ENCODE measurements at regions not wholly inside any gene's neighbourhood (a gene's known extent, or its start where the extent isn't known, plus 50 kb on each side); places are given as distances from the start of the nearest gene placed in this dataset.

DNA sequence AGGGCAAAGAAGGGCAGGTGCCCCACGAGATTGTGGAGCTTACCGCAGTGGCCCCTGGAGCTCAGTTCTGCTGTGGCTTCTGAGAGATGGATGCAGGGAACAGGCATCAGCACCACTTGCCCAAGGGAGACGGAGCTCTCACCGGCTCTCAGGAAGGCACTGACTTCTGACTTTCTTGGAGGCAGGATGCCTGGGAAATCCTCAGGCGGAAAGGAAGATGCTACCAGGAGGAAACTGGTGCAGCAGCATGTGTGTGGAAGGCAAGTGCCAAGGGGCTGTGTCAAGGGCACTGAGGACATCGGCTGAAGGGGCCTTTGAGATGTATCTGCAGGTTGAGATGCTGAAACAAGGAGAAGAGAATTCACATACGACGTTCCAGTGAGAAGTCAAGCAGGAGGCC lies 64.0 kb downstream of the FOXA2 start:
- Mint-ChIP-seq H3K36me3 (ENCODE audit: insufficient read depth, unreplicated experiment) (peaks cover 18% of the 10 kb centered on the region), H3K4me1 (ENCODE audit: low read depth, unreplicated experiment) (peaks cover 40% of the 10 kb centered on the region)

DNA sequence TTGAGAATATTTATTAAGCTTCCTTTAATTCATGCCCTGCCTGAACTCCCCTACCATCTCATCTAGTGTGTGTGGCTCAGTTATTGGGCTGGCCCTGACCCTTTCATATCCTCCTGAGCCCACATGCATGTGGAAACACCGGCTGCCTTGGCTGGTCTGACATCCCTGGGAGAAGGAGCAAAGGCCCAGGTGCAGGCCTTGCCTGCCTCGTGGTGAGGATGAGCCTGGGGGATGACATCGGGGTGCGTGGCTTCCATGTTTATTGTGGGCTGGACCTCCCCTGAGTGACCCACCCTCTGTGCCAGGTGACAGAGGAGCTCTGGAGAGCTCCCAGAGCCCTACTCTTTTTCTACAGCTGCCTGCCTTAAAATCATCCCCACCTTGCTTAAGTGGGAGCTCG lies 69.1 kb downstream of the FOXA2 start:
- Histone ChIP-seq H3K4me3 (ENCODE audit: low read depth, low read length) (no peak overlapping the region), H3K9me3 (no peaks in the 10 kb centered on the region), H3K4me1 (peaks cover 58% of the 10 kb centered on the region), H3K36me3 (ENCODE audit: control insufficient read depth, insufficient read depth, low read length) (no peaks in the 10 kb centered on the region), H3K27me3 (replicated peaks; ENCODE audit: control insufficient read depth, insufficient read depth, low read length) (no peaks in the 10 kb centered on the region)
- Mint-ChIP-seq H3K4me1 (ENCODE audit: low read depth, unreplicated experiment) (peaks cover 54% of the 10 kb centered on the region), H3K36me3 (ENCODE audit: insufficient read depth, unreplicated experiment) (peaks cover 14% of the 10 kb centered on the region), H3K27ac (ENCODE audit: unreplicated experiment) (peak overlapping the region; percentile 43), H3K9me3 (ENCODE audit: unreplicated experiment) (peaks cover 10% of the 10 kb centered on the region), H3K27me3 (ENCODE audit: insufficient read depth, unreplicated experiment) (no peaks in the 10 kb centered on the region), H3K4me3 (ENCODE audit: unreplicated experiment) (no peak overlapping the region)
- intact Hi-C loops (cut with micrococcal nuclease; ENCODE audit: unreplicated experiment), result no loop called here
- CTCF ChIA-PET, result no interaction called here
- no peak for DNase-seq
- POLR2A ChIA-PET, result interaction anchor here (1.2 kb wide), 1 partner anchor 69 kb away, joined by 4 read pairs; the partner anchor contains the start of gene FOXA2
- no TSS peak for BruUV-seq (replicated peaks)
- TF ChIP-seq, protein P1, sequence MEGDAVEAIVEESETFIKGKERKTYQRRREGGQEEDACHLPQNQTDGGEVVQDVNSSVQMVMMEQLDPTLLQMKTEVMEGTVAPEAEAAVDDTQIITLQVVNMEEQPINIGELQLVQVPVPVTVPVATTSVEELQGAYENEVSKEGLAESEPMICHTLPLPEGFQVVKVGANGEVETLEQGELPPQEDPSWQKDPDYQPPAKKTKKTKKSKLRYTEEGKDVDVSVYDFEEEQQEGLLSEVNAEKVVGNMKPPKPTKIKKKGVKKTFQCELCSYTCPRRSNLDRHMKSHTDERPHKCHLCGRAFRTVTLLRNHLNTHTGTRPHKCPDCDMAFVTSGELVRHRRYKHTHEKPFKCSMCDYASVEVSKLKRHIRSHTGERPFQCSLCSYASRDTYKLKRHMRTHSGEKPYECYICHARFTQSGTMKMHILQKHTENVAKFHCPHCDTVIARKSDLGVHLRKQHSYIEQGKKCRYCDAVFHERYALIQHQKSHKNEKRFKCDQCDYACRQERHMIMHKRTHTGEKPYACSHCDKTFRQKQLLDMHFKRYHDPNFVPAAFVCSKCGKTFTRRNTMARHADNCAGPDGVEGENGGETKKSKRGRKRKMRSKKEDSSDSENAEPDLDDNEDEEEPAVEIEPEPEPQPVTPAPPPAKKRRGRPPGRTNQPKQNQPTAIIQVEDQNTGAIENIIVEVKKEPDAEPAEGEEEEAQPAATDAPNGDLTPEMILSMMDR (IDR thresholded peaks at IDR 0.05; ENCODE audit: insufficient read depth in 1 of 2, low read depth in 1 of 2, low read length in 1 of 2, severe bottlenecking in 1 of 2, unreplicated experiment in 1 of 2), result no peak

More for the DNA sequence above, 64.0 kb downstream of the FOXA2 start:
- Mint-ChIP-seq H3K4me3 (ENCODE audit: unreplicated experiment) (no peak overlapping the region), H3K27ac (ENCODE audit: unreplicated experiment) (peak overlapping the region; percentile 60), H3K9me3 (ENCODE audit: unreplicated experiment) (peaks cover 10% of the 10 kb centered on the region), H3K27me3 (ENCODE audit: insufficient read depth, unreplicated experiment) (no peaks in the 10 kb centered on the region)
- TF ChIP-seq, protein P1 (IDR thresholded peaks at IDR 0.05; ENCODE audit: insufficient read depth in 1 of 2, low read depth in 1 of 2, low read length in 1 of 2, severe bottlenecking in 1 of 2, unreplicated experiment in 1 of 2), result no peak
- Histone ChIP-seq H3K4me1 (peaks cover 48% of the 10 kb centered on the region), H3K27me3 (replicated peaks; ENCODE audit: control insufficient read depth, insufficient read depth, low read length) (no peaks in the 10 kb centered on the region), H3K4me3 (ENCODE audit: low read depth, low read length) (no peak overlapping the region), H3K36me3 (ENCODE audit: control insufficient read depth, insufficient read depth, low read length) (no peaks in the 10 kb centered on the region), H3K9me3 (no peaks in the 10 kb centered on the region)
- DNase-seq, result no peak
- BruUV-seq (replicated peaks), result no TSS peak
- POLR2A ChIA-PET, result interaction anchor here (0.5 kb wide), 1 partner anchor 64 kb away, joined by 3 read pairs; no protein-coding TSS in a partner anchor
- CTCF ChIA-PET, result no interaction called here
- intact Hi-C loops (cut with micrococcal nuclease; ENCODE audit: unreplicated experiment), result loop anchor here (5.0 kb wide), 1 partner anchor 118 kb away; no protein-coding TSS in a partner anchor

DNA sequence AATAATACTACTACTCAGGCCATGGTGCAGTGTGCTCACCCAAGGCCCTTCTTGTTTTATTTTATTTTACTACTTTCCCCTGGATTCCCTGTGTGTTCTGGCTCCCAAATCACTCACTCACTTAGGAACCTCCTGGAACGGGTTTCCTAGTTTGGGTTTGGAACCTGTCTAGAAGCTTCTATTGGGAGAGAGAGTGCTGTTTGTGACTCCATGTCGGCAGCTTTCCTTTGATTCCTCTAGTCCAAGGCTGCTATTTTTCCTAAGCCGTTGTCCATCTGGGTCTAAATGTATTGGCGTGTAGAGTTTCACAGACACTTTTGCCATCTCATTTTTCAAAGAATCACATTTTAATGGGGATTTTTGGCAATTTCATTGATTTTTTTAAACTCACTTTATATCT lies 70.8 kb downstream of the FOXA2 start:
- Mint-ChIP-seq H3K4me3 (ENCODE audit: unreplicated experiment) (peak overlapping the region; percentile 35), H3K27ac (ENCODE audit: unreplicated experiment) (peak overlapping the region; percentile 50), H3K36me3 (ENCODE audit: insufficient read depth, unreplicated experiment) (peaks cover 17% of the 10 kb centered on the region), H3K27me3 (ENCODE audit: insufficient read depth, unreplicated experiment) (no peaks in the 10 kb centered on the region), H3K9me3 (ENCODE audit: unreplicated experiment) (no peaks in the 10 kb centered on the region), H3K4me1 (ENCODE audit: low read depth, unreplicated experiment) (peaks cover 56% of the 10 kb centered on the region)
- ChIA-PET CTCF (interaction anchor here (2.3 kb wide), 1 partner anchor 11 kb away, joined by 27 read pairs; no protein-coding TSS in a partner anchor), POLR2A (interaction anchor here (0.6 to 3.7 kb wide), 3 partner anchors 10 to 71 kb away, joined by 3 to 62 read pairs (median 33); partner anchors contain the start of gene FOXA2)
- intact Hi-C loops (cut with micrococcal nuclease; ENCODE audit: unreplicated experiment), result no loop called here
- peaks cover 70% of the 10 kb centered on the region for H3K4me1 ChIP-seq
- no peak for DNase-seq
- TF ChIP-seq, protein P1 (IDR thresholded peaks at IDR 0.05; ENCODE audit: insufficient read depth in 1 of 2, low read depth in 1 of 2, low read length in 1 of 2, severe bottlenecking in 1 of 2, unreplicated experiment in 1 of 2), result no peak
- H3K9me3 ChIP-seq, result no peaks in the 10 kb centered on the region
- H3K36me3 ChIP-seq (ENCODE audit: control insufficient read depth, insufficient read depth, low read length), result no peaks in the 10 kb centered on the region
- H3K27me3 ChIP-seq (replicated peaks; ENCODE audit: control insufficient read depth, insufficient read depth, low read length), result no peaks in the 10 kb centered on the region
- no peak overlapping the region for H3K4me3 ChIP-seq (ENCODE audit: low read depth, low read length)
- TSS peak; percentile 68 for BruUV-seq (replicated peaks)

Measured in Caco-2 (cell line).